ENCODE measurements at regions not wholly inside any gene's neighbourhood (a gene's known extent, or its start where the extent isn't known, plus 50 kb on each side); places are given as distances from the start of the nearest gene placed in this dataset.
"Not testable (repeated sequence)": the region's sequence is repeated elsewhere in the genome, so short reads cannot be mapped to it uniquely, and the experiment has no call there.

DNA sequence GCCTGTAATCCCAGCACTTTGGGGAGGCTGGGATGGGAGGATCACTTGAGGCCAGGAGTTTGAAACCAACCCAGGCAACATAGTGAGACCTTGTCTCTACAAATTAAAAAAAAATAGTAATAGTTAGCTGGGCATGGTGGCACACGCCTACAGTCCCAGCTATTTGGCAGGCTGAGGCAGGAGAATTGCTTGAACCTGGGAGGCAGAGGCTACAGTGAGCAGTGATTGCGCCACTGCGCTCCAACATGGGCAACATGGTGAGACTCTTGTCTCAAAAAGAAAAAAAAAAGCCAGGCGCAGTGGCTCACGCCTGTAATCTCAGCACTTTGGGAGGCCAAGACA is 56.9 kb upstream of the MRTFB start:
- H3K27ac ChIP-seq = peak overlapping the region; percentile 56
- peaks cover 43% of the 10 kb centered on the region for H3K4me1 ChIP-seq
- ATAC-seq (no peak), DNase-seq (no peak)
- H3K9me3 ChIP-seq = no peaks in the 10 kb centered on the region
- TF ChIP-seq, protein P1, sequence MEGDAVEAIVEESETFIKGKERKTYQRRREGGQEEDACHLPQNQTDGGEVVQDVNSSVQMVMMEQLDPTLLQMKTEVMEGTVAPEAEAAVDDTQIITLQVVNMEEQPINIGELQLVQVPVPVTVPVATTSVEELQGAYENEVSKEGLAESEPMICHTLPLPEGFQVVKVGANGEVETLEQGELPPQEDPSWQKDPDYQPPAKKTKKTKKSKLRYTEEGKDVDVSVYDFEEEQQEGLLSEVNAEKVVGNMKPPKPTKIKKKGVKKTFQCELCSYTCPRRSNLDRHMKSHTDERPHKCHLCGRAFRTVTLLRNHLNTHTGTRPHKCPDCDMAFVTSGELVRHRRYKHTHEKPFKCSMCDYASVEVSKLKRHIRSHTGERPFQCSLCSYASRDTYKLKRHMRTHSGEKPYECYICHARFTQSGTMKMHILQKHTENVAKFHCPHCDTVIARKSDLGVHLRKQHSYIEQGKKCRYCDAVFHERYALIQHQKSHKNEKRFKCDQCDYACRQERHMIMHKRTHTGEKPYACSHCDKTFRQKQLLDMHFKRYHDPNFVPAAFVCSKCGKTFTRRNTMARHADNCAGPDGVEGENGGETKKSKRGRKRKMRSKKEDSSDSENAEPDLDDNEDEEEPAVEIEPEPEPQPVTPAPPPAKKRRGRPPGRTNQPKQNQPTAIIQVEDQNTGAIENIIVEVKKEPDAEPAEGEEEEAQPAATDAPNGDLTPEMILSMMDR (IDR thresholded peaks at IDR 0.05) = no peak
- H3K36me3 ChIP-seq = no peaks in the 10 kb centered on the region
- intact Hi-C loops (cut with DNase I) = no loop called here
- no peaks in the 10 kb centered on the region for H3K27me3 ChIP-seq (ENCODE audit: low read depth)
- H3K4me3 ChIP-seq = peak overlapping the region; percentile 35

DNA sequence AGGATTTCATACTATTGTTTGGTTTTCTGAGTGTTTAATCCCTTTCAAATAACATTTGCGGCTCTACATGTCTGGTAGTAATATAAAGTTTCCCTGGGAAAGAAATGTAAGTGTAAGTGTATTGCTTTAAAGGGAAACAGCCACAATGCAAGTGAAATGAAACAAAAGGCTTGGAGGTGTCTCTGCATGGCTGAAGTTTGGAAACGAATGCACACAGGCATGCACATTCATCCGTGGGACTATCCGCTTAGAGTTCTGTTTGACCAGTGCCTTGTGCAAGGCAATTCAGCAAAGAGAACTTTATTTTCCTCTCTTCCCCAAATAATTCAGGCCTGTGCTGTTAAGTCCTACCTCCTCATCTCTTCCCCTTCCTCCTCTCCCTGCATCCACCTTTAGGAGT is 56.1 kb upstream of the MRTFB start:
- H3K4me1 ChIP-seq = peaks cover 43% of the 10 kb centered on the region
- no peaks in the 10 kb centered on the region for H3K36me3 ChIP-seq
- no peak for ATAC-seq
- intact Hi-C loops (cut with DNase I) = no loop called here
- TF ChIP-seq, protein P1 (IDR thresholded peaks at IDR 0.05) = no peak
- peak overlapping the region; percentile 70 for H3K27ac ChIP-seq
- H3K9me3 ChIP-seq = no peaks in the 10 kb centered on the region
- no peaks in the 10 kb centered on the region for H3K27me3 ChIP-seq (ENCODE audit: low read depth)
- DNase-seq = no peak
- H3K4me3 ChIP-seq = peak overlapping the region; percentile 35

- TF ChIP-seq, protein P1 (IDR thresholded peaks at IDR 0.05) = no peak
- H3K4me1 ChIP-seq = peaks cover 43% of the 10 kb centered on the region
- ATAC-seq (no peak), DNase-seq (no peak)
- H3K36me3 ChIP-seq = no peaks in the 10 kb centered on the region
- H3K27me3 ChIP-seq (ENCODE audit: low read depth) = no peaks in the 10 kb centered on the region
- peak overlapping the region; percentile 70 for H3K27ac ChIP-seq
- peak overlapping the region; percentile 35 for H3K4me3 ChIP-seq
- intact Hi-C loops (cut with DNase I) = no loop called here
- no peaks in the 10 kb centered on the region for H3K9me3 ChIP-seq
These were observed 55.7 kb upstream of the MRTFB start for GRCh38 chr16:14015461-14015860.

GRCh38 chr16:14015948-14016347 is 55.2 kb upstream of the MRTFB start:
- Histone ChIP-seq H3K27me3 (ENCODE audit: low read depth) (no peaks in the 10 kb centered on the region), H3K36me3 (no peaks in the 10 kb centered on the region), H3K27ac (peak overlapping the region; percentile 70), H3K9me3 (no peaks in the 10 kb centered on the region), H3K4me1 (peaks cover 43% of the 10 kb centered on the region), H3K4me3 (peak overlapping the region; percentile 35)
- TF ChIP-seq, protein P1 (IDR thresholded peaks at IDR 0.05) = no peak
- ATAC-seq (peak; percentile 67 to 71), DNase-seq (peak; percentile 48)
- intact Hi-C loops (cut with DNase I) = no loop called here

DNA sequence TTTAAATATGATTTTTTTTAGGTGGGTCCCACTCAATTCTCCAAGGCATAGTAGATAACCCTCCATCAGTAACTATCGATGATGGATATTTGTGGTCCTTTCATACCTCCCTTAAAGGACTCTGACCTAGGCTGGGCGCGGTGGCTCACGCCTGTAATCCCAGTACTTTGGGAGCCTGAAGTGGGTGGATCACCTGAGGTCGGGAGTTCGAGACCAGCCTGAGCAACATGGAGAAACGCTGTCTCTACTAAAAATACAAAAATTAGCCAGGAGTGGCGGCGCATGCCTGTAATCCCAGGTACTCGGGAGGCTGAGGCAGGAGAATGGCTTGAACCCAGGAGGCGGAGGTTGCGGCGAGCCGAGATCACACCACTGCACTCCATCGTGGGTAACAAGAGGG is 54.8 kb upstream of the MRTFB start:
- H3K4me3 ChIP-seq = peak overlapping the region; percentile 35
- H3K27ac ChIP-seq = not testable (repeated sequence)

GRCh38 chr16:14017886-14018285 is 53.2 kb upstream of the MRTFB start:
- TF ChIP-seq, protein P1 (IDR thresholded peaks at IDR 0.05) = no peak
- Histone ChIP-seq H3K4me3 (no peak overlapping the region), H3K36me3 (no peaks in the 10 kb centered on the region), H3K27me3 (ENCODE audit: low read depth) (no peaks in the 10 kb centered on the region), H3K4me1 (peaks cover 39% of the 10 kb centered on the region), H3K9me3 (no peaks in the 10 kb centered on the region), H3K27ac (no peak overlapping the region)
- no peak for ATAC-seq
- no peak for DNase-seq
- intact Hi-C loops (cut with DNase I) = no loop called here

More for the DNA sequence above, 54.8 kb upstream of the MRTFB start:
- H3K9me3 ChIP-seq; H3K27me3 ChIP-seq (ENCODE audit: low read depth); intact Hi-C loops (cut with DNase I); ATAC-seq; DNase-seq; H3K36me3 ChIP-seq: not testable (repeated sequence)
- H3K4me1 ChIP-seq = peaks cover 43% of the 10 kb centered on the region

Measured in lower lobe of right lung (tissue), 2 donors.